Fibroblast of skin of scalp (primary cell): ENCODE measurements at regions not wholly inside any gene's neighbourhood (a gene's known extent, or its start where the extent isn't known, plus 50 kb on each side); places are given as distances from the start of the nearest gene placed in this dataset.
A peak's percentile ranks its signal among the peaks of the same experiment; 100 is the strongest.

Experiments used
- DNase-seq: peaks from one replicate; pipeline ENCODE4 v3.0.0-alpha.2; 2013

- DNase-seq, result no peak
Measured at GRCh38 chr14:44291366-44291915, 215.6 kb downstream of the FSCB start.

GRCh38 chr14:44287858-44288257 lies 219.2 kb downstream of the FSCB start:
- DNase-seq, result no peak

GRCh38 chr14:44286201-44286600 lies 220.9 kb downstream of the FSCB start:
- no peak for DNase-seq

GRCh38 chr14:44283836-44284235 lies 223.2 kb downstream of the FSCB start:
- DNase-seq, result no peak

- DNase-seq, result no peak
Measured at GRCh38 chr14:44279357-44279756, 227.7 kb downstream of the FSCB start.

- DNase-seq, result no peak
Measured at GRCh38 chr14:44271637-44272036, 235.4 kb downstream of the FSCB start.

GRCh38 chr14:44271006-44271405 lies 236.1 kb downstream of the FSCB start:
- no peak for DNase-seq

GRCh38 chr14:44265246-44265645 lies 241.8 kb downstream of the FSCB start:
- DNase-seq, result no peak

- no peak for DNase-seq
Measured at GRCh38 chr14:44215660-44216059, 291.4 kb downstream of the FSCB start.

GRCh38 chr14:44211718-44212117 lies 295.4 kb downstream of the FSCB start:
- DNase-seq, result no peak

- DNase-seq, result peak; percentile 50
Measured at GRCh38 chr14:44204061-44204835, 302.8 kb downstream of the FSCB start.

- no peak for DNase-seq
Measured at GRCh38 chr14:44180975-44181374, 326.1 kb downstream of the FSCB start.

GRCh38 chr14:44170556-44170955 lies 336.5 kb downstream of the FSCB start:
- no peak for DNase-seq

GRCh38 chr14:44170101-44170500 lies 337.0 kb downstream of the FSCB start:
- DNase-seq, result peak; percentile 19

- no peak for DNase-seq
Measured at GRCh38 chr14:44168566-44168965, 338.5 kb downstream of the FSCB start.

GRCh38 chr14:44166611-44167010 lies 340.5 kb downstream of the FSCB start:
- DNase-seq, result no peak

- no peak for DNase-seq
Measured at GRCh38 chr14:44165936-44166335, 341.1 kb downstream of the FSCB start.

GRCh38 chr14:44165286-44165685 lies 341.8 kb downstream of the FSCB start:
- no peak for DNase-seq

GRCh38 chr14:44163946-44164345 lies 343.1 kb downstream of the FSCB start:
- DNase-seq, result no peak

- no peak for DNase-seq
Measured at GRCh38 chr14:44162197-44162596, 344.9 kb downstream of the FSCB start.

GRCh38 chr14:44154874-44155273 lies 352.2 kb downstream of the FSCB start:
- no peak for DNase-seq

GRCh38 chr14:44154446-44154845 lies 352.6 kb downstream of the FSCB start:
- no peak for DNase-seq

- no peak for DNase-seq
Measured at GRCh38 chr14:44151130-44151820, 355.8 kb downstream of the FSCB start.

- no peak for DNase-seq
Measured at GRCh38 chr14:44149597-44149996, 357.5 kb downstream of the FSCB start.
